Stromal cell of bone marrow (primary cell): ENCODE measurements at regions not wholly inside any gene's neighbourhood (a gene's known extent, or its start where the extent isn't known, plus 50 kb on each side); places are given as distances from the start of the nearest gene placed in this dataset.

Experiments used
- DNase-seq: peaks from one replicate; pipeline ENCODE4 v3.0.0-alpha.2; 2012; ENCODE audit warnings: low read depth

- no peak for DNase-seq
Measured at GRCh38 chr14:101025696-101026095, 122.2 kb upstream of the RTL1 start.

GRCh38 chr14:101026341-101026740 lies 122.8 kb upstream of the RTL1 start:
- DNase-seq: no peak

- no peak for DNase-seq
Measured at GRCh38 chr14:101027291-101027690, 123.8 kb upstream of the RTL1 start.

DNA sequence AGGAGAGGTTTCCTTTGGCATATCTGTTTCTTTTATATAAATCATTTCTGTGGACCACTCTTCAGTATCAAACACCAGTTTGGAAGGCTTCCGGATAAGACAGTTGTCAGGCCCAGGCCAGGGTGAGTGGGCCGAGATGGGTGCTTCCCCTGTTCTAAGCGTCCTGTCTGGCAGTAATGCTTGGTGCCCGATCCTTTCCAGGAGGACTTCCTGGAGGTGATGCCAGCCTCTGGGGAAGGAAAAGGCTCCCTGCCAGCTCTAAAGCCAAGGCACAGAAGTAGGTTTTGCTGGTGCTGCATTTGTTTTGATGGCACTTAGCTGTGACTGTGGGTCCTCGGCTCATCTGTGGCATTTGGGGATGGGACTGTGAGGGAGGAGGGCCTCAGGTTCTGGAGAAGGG lies 124.4 kb upstream of the RTL1 start:
- no peak for DNase-seq

- DNase-seq: no peak
Measured at GRCh38 chr14:101028971-101029667, 125.6 kb upstream of the RTL1 start.

DNA sequence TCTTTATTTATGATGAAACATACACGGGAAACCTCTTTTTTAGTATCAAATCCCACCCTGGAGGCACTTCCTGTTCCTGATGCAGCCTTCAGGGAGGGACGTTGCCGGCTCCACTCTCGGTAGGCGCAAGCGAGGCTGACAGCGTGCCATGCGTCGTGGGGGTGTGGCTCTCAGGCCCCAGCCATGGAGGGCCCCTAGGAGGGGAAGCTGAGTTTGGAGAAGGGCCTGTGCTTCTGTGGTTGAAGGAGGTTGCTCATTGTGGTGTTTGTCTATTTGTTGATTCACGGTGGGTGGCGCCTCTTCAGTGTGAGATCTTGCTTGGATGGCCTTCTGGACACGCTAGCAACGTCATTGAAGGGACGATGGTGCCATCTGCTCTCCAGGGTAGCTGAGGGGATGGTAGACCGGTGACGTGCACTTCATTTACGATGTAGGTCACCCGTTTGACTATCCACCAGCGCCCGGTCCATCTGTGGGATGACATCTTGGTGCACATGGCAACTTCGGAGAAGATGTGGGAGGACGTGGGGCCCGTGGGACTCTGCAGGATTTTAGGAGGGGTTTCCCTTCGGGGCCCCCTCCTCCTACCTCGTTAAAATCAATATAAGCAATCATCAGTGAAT lies 126.3 kb upstream of the RTL1 start:
- no peak for DNase-seq

- DNase-seq: no peak
Measured at GRCh38 chr14:101030586-101030985, 127.1 kb upstream of the RTL1 start.

- no peak for DNase-seq
Measured at GRCh38 chr14:101031186-101031585, 127.7 kb upstream of the RTL1 start.

GRCh38 chr14:101031721-101032120 lies 128.2 kb upstream of the RTL1 start:
- no peak for DNase-seq

DNA sequence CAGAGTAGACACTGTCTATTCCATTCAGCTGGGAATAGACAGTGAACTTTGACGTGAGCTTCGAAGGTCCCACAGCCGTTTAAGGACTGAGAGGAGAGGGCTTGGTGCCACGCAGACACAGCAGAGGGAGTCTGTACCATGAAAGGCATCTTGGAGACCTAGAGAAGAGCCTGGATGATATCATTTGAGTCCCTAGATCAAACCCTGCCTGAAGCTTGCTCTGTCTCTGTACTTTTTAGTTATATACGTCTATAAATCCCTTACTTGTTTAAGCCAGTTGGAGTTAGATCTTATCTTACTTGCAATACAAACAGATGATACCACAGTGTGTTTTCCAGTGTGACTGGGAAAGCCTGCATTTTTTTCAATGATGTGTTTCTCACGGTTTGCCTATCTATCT lies 128.9 kb upstream of the RTL1 start:
- no peak for DNase-seq

DNA sequence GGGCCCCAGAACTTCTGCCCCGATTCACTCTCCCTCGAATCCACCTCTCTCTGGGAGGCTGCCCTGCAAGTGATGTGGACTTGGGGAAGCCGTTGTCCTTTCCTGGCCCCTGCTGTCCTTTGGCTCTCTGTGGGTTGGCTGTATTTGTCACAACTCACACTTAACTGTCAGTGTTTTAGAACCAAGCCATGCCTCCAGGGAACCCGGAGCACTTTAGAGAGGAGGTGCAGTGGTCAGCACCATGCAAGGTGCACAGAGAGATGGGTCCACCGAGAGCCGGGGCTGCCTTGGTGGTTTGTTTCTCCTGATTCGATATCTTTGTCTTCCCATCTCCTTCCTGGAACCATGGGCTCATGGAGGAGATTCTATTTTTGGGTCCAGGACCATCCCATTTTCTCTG lies 129.5 kb upstream of the RTL1 start:
- DNase-seq: no peak

- DNase-seq: no peak
Measured at GRCh38 chr14:101033446-101034165, 130.1 kb upstream of the RTL1 start.

DNA sequence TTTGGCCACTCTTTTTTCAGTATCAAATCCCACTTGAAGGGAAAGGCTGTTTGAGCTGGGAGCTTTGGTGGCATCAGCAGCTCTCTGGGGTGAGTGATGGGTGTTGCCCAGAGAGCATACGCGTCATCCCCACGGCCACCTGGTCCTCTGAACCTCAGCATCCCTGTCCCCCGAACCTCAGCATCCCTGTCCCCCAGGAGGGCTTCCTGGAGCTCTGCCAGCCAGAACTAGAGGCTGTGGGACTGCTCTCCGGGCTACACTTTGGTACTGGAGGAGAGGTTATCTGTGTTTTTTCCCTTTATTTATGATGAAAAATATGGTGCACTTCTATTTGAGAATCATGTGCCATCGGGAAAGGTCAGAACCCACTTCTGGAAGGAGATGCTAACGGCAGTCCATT lies 131.5 kb upstream of the RTL1 start:
- DNase-seq: no peak

DNA sequence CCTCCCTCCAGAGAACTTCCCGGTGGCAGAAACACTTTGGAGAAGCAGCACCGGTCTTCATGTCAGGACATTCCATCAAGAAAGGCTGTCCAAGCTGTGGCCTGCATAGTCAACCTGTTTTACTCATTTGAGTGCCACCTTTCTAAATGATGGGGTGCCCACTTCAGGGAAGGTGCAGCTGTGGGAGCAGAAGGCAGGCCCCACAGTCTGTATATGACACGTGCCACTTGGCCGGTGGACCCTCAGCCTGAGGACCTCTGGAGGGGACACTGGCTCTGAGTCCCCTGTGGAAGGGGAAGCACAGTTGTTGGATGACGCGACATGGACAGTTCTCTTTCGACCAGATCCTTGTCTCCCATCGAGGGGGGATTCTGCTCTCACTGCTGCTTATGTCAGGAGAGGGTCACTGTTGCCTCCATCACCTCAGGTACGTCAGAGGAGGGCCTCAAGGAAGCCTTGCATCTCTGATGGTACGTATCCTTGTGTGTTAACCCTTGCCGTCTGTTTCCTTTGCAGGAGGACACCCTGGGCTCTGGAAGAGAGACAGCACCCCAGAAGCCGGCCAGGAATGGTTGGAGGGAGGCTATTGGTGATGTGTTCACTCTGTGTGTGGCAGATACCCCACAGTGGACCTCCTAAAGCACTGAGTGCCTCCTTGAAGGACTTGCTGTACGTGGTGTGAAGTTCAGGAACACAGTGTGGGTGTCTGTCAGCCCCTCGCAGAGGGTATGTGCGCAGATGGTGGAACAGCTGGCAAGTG lies 132.1 kb upstream of the RTL1 start:
- DNase-seq: no peak

GRCh38 chr14:101037021-101037817 lies 133.7 kb upstream of the RTL1 start:
- no peak for DNase-seq

DNA sequence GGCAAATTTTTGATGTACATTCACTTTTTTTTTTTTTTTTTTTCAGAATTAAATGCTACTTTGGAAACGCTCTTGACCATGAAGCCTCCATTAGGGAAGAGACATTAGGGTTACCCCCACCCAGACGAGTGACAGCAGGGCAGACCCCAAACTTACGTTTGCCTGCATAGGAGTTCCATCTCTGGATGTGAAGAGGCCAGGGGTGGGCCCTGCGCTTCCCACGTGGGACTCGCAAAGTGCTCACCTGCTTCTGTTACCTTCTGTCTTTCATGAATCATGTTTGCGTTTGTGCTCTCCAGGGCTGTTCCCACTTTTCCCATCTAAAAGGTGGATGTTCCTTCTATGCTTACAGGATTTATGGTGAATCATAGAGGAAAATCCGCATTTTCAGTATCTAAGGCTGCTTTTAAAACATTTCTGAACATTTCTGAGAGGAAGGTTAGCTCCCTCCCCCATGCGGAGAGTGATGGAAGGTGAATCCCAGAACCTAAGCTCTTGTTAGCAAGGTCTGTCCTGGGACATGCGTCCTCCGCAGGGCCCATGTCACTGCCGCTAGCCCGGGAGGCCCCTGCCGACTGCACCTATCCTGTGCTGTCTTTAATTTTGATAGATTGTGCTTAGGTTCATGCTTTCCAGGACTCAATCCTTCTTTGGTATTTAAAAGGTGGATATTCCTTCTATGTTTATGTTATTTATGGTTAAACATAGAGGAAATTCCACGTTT lies 135.7 kb upstream of the RTL1 start:
- no peak for DNase-seq

DNA sequence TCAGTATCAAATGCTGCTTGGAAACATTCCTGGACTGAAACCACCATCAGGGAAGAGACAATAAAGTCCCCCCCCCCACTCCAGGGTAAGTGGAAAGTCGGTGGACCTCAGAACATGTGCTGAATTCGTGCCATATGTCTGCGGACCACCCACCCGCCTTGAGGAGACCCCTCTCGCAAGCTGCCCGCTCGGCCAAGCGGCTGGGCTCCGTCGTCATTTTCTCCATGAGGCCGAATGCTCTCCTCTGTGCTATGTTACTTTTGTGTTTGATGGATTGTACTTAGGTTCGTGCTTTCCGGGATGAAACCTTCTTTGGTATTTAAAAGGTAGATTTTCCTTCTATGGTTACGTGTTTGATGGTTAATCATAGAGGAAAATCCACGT lies 136.2 kb upstream of the RTL1 start:
- DNase-seq: no peak

- no peak for DNase-seq
Measured at GRCh38 chr14:101040538-101041442, 137.3 kb upstream of the RTL1 start.

DNA sequence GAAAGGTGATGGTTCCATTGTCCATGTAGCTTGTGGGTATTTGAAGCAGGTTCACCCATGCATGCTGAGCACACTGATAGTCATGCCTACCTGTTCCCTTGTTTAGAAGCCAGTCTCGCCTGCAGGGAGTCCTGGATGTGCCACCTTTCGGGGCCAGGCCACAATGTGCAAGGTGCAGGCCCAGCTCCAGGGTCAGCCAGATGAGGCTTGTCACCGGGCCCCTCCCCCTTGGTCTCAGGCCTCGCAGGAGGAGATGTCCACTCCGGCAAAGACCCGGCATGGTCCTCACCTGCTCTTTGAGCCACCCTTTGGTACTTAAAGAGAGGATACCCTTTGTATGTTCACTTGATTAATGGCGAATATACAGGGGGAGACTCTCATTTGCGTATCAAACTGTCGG lies 140.4 kb upstream of the RTL1 start:
- DNase-seq: no peak

GRCh38 chr14:101044741-101045140 lies 141.2 kb upstream of the RTL1 start:
- DNase-seq: no peak
